ENCODE measurements at regions not wholly inside any gene's neighbourhood (a gene's known extent, or its start where the extent isn't known, plus 50 kb on each side); places are given as distances from the start of the nearest gene placed in this dataset.

GRCh38 chrX:139203651-139204570, 326.6 kb upstream of the F9 start:
- TF ChIP-seq EZH2 (IDR thresholded peaks at IDR 0.05) (no peak), POLR2AphosphoS5 (IDR thresholded peaks at IDR 0.05; ENCODE audit: borderline replicate concordance, low read depth, low read length) (no peak)

All from SK-N-MC (cell line).